Activated CD4-positive, alpha-beta T cell treated with anti-CD3 and anti-CD28 coated beads, Interleukin-2, amount 50 U/mL, for 24 hours (primary cell): ENCODE measurements at regions not wholly inside any gene's neighbourhood (a gene's known extent, or its start where the extent isn't known, plus 50 kb on each side); places are given as distances from the start of the nearest gene placed in this dataset.

Source experiments
- DNase-seq, 2 donors: peaks; one replicate each; pipeline ENCODE4 v3.0.0-alpha.2; 2020; ENCODE audit warnings: low read depth in 1 of 2, low spot score in 1 of 2

GRCh38 chr17:63125987-63126386 lies 160.0 kb downstream of the TANC2 start:
- DNase-seq, result no peak

GRCh38 chr17:63126607-63127006 lies 160.6 kb downstream of the TANC2 start:
- no peak for DNase-seq

- no peak for DNase-seq
These were observed 166.4 kb downstream of the TANC2 start for GRCh38 chr17:63132459-63132911.

GRCh38 chr17:63133491-63133890 lies 167.5 kb downstream of the TANC2 start:
- no peak for DNase-seq

- no peak for DNase-seq
These were observed 168.8 kb downstream of the TANC2 start for GRCh38 chr17:63134867-63135266.

- DNase-seq, result no peak
These were observed 170.5 kb downstream of the TANC2 start for GRCh38 chr17:63136369-63137012.

GRCh38 chr17:63137163-63137562 lies 171.1 kb downstream of the TANC2 start:
- no peak for DNase-seq

- DNase-seq, result no peak
These were observed 172.7 kb downstream of the TANC2 start for GRCh38 chr17:63138713-63139112.

GRCh38 chr17:63139356-63139755 lies 173.3 kb downstream of the TANC2 start:
- no peak for DNase-seq

GRCh38 chr17:63140255-63140654 lies 174.2 kb downstream of the TANC2 start:
- no peak for DNase-seq

GRCh38 chr17:63142836-63143235 lies 176.8 kb downstream of the TANC2 start:
- DNase-seq, result no peak

- DNase-seq, result no peak
These were observed 184.5 kb downstream of the TANC2 start for GRCh38 chr17:63150490-63150889.

GRCh38 chr17:63150994-63151464 lies 185.0 kb downstream of the TANC2 start:
- DNase-seq, result no peak

- DNase-seq, result no peak
These were observed 186.0 kb downstream of the TANC2 start for GRCh38 chr17:63151941-63152523.

GRCh38 chr17:63153488-63153887 lies 187.5 kb downstream of the TANC2 start:
- DNase-seq, result no peak

- DNase-seq, result no peak
These were observed 188.7 kb downstream of the TANC2 start for GRCh38 chr17:63154586-63155244.

GRCh38 chr17:63156986-63157385 lies 191.0 kb downstream of the TANC2 start:
- DNase-seq, result no peak

- DNase-seq, result no peak
These were observed 196.5 kb downstream of the TANC2 start for GRCh38 chr17:63162406-63163157.

GRCh38 chr17:63163158-63163520 lies 197.1 kb downstream of the TANC2 start:
- no peak for DNase-seq

GRCh38 chr17:63165400-63165799 lies 199.4 kb downstream of the TANC2 start:
- no peak for DNase-seq

- DNase-seq, result no peak
These were observed 204.8 kb downstream of the TANC2 start for GRCh38 chr17:63170795-63171194.
